Activated naive CD8-positive, alpha-beta T cell treated with anti-CD3 and anti-CD28 coated beads for 36 hours (primary cell): ENCODE measurements at regions not wholly inside any gene's neighbourhood (a gene's known extent, or its start where the extent isn't known, plus 50 kb on each side); places are given as distances from the start of the nearest gene placed in this dataset.

Source experiments
- DNase-seq: peaks from one replicate; pipeline ENCODE4 v3.0.0; 2021
- H3K27ac Mint-ChIP-seq: one replicate; pipeline ENCODE4 v1.8.0; 2022; ENCODE audit warnings: mild to moderate bottlenecking, moderate library complexity, mixed read lengths
- H3K27me3 Mint-ChIP-seq: one replicate; pipeline ENCODE4 v1.8.0; 2022; ENCODE audit warnings: mild to moderate bottlenecking, mixed read lengths
- H3K36me3 Mint-ChIP-seq: one replicate; pipeline ENCODE4 v1.8.0; 2021; ENCODE audit warnings: mild to moderate bottlenecking, mixed read lengths
- H3K4me1 Mint-ChIP-seq: one replicate; pipeline ENCODE4 v1.8.0; 2021; ENCODE audit warnings: mixed read lengths
- H3K4me3 Mint-ChIP-seq: one replicate; pipeline ENCODE4 v1.8.0; 2022; ENCODE audit warnings: mild to moderate bottlenecking, moderate library complexity, mixed read lengths
- H3K9me3 Mint-ChIP-seq: one replicate; pipeline ENCODE4 v1.8.0; 2022; ENCODE audit warnings: mixed read lengths

GRCh38 chr10:123320091-123320490 lies 165.9 kb downstream of the BUB3 start:
- Mint-ChIP-seq H3K9me3 (no peaks in the 10 kb centered on the region), H3K36me3 (no peaks in the 10 kb centered on the region), H3K4me1 (peaks cover 7% of the 10 kb centered on the region), H3K27me3 (no peaks in the 10 kb centered on the region), H3K27ac (no peak overlapping the region), H3K4me3 (no peak overlapping the region)
- DNase-seq = no peak

- DNase-seq = no peak
- Mint-ChIP-seq H3K9me3 (peaks cover 8% of the 10 kb centered on the region), H3K27me3 (no peaks in the 10 kb centered on the region), H3K4me3 (no peak overlapping the region), H3K36me3 (peaks cover 7% of the 10 kb centered on the region), H3K27ac (no peak overlapping the region), H3K4me1 (peaks cover 7% of the 10 kb centered on the region)
Measured at GRCh38 chr10:123323884-123324283, 169.7 kb downstream of the BUB3 start.

- Mint-ChIP-seq H3K4me3 (no peak overlapping the region), H3K4me1 (peaks cover 7% of the 10 kb centered on the region), H3K9me3 (peaks cover 8% of the 10 kb centered on the region), H3K27me3 (no peaks in the 10 kb centered on the region), H3K27ac (no peak overlapping the region), H3K36me3 (peaks cover 7% of the 10 kb centered on the region)
- DNase-seq = no peak
Measured at GRCh38 chr10:123325663-123326190, 171.5 kb downstream of the BUB3 start.

GRCh38 chr10:123326674-123327073 lies 172.5 kb downstream of the BUB3 start:
- peaks cover 7% of the 10 kb centered on the region for H3K4me1 Mint-ChIP-seq
- no peak overlapping the region for H3K4me3 Mint-ChIP-seq
- no peaks in the 10 kb centered on the region for H3K27me3 Mint-ChIP-seq
- no peak overlapping the region for H3K27ac Mint-ChIP-seq
- no peak for DNase-seq
- peaks cover 8% of the 10 kb centered on the region for H3K9me3 Mint-ChIP-seq
- H3K36me3 Mint-ChIP-seq = peaks cover 7% of the 10 kb centered on the region

- Mint-ChIP-seq H3K9me3 (peaks cover 8% of the 10 kb centered on the region), H3K27me3 (no peaks in the 10 kb centered on the region), H3K27ac (no peak overlapping the region), H3K4me3 (no peak overlapping the region), H3K36me3 (peaks cover 7% of the 10 kb centered on the region), H3K4me1 (peaks cover 7% of the 10 kb centered on the region)
- DNase-seq = no peak
Measured at GRCh38 chr10:123327450-123327849, 173.2 kb downstream of the BUB3 start.

GRCh38 chr10:123327896-123328295 lies 173.7 kb downstream of the BUB3 start:
- DNase-seq = no peak
- no peak overlapping the region for H3K27ac Mint-ChIP-seq
- H3K4me3 Mint-ChIP-seq = no peak overlapping the region
- H3K9me3 Mint-ChIP-seq = peaks cover 8% of the 10 kb centered on the region
- peaks cover 7% of the 10 kb centered on the region for H3K4me1 Mint-ChIP-seq
- H3K36me3 Mint-ChIP-seq = peaks cover 7% of the 10 kb centered on the region
- no peaks in the 10 kb centered on the region for H3K27me3 Mint-ChIP-seq

- Mint-ChIP-seq H3K9me3 (peaks cover 4% of the 10 kb centered on the region), H3K4me1 (no peaks in the 10 kb centered on the region), H3K27me3 (no peaks in the 10 kb centered on the region), H3K36me3 (peaks cover 3% of the 10 kb centered on the region), H3K4me3 (no peak overlapping the region), H3K27ac (no peak overlapping the region)
- no peak for DNase-seq
Measured at GRCh38 chr10:123331438-123331837, 177.2 kb downstream of the BUB3 start.

- Mint-ChIP-seq H3K27ac (no peak overlapping the region), H3K36me3 (no peaks in the 10 kb centered on the region), H3K4me3 (no peak overlapping the region), H3K9me3 (no peaks in the 10 kb centered on the region), H3K27me3 (peaks cover 3% of the 10 kb centered on the region), H3K4me1 (no peaks in the 10 kb centered on the region)
- DNase-seq = no peak
Measured at GRCh38 chr10:123346581-123346980, 192.4 kb downstream of the BUB3 start.

- DNase-seq = no peak
- no peaks in the 10 kb centered on the region for H3K4me1 Mint-ChIP-seq
- H3K27me3 Mint-ChIP-seq = peaks cover 3% of the 10 kb centered on the region
- no peak overlapping the region for H3K27ac Mint-ChIP-seq
- H3K4me3 Mint-ChIP-seq = no peak overlapping the region
- no peaks in the 10 kb centered on the region for H3K9me3 Mint-ChIP-seq
- H3K36me3 Mint-ChIP-seq = no peaks in the 10 kb centered on the region
Measured at GRCh38 chr10:123348691-123349572, 194.7 kb downstream of the BUB3 start.

GRCh38 chr10:123351715-123352114 lies 197.5 kb downstream of the BUB3 start:
- no peaks in the 10 kb centered on the region for H3K27me3 Mint-ChIP-seq
- no peaks in the 10 kb centered on the region for H3K36me3 Mint-ChIP-seq

GRCh38 chr10:123354521-123354920 lies 200.3 kb downstream of the BUB3 start:
- H3K4me3 Mint-ChIP-seq = no peak overlapping the region
- H3K9me3 Mint-ChIP-seq = no peaks in the 10 kb centered on the region
- no peaks in the 10 kb centered on the region for H3K27me3 Mint-ChIP-seq
- no peaks in the 10 kb centered on the region for H3K36me3 Mint-ChIP-seq
- no peaks in the 10 kb centered on the region for H3K4me1 Mint-ChIP-seq
- DNase-seq = no peak
- H3K27ac Mint-ChIP-seq = no peak overlapping the region

More at GRCh38 chr10:123351715-123352114, 197.5 kb downstream of the BUB3 start:
- Mint-ChIP-seq H3K27ac (no peak overlapping the region), H3K9me3 (no peaks in the 10 kb centered on the region), H3K4me3 (no peak overlapping the region), H3K4me1 (no peaks in the 10 kb centered on the region)
- DNase-seq = no peak

- Mint-ChIP-seq H3K9me3 (no peaks in the 10 kb centered on the region), H3K27ac (no peak overlapping the region), H3K36me3 (no peaks in the 10 kb centered on the region), H3K27me3 (no peaks in the 10 kb centered on the region), H3K4me1 (no peaks in the 10 kb centered on the region), H3K4me3 (no peak overlapping the region)
- no peak for DNase-seq
Measured at GRCh38 chr10:123355748-123356481, 201.7 kb downstream of the BUB3 start.

- H3K4me3 Mint-ChIP-seq = no peak overlapping the region
- H3K36me3 Mint-ChIP-seq = no peaks in the 10 kb centered on the region
- no peaks in the 10 kb centered on the region for H3K9me3 Mint-ChIP-seq
- no peak overlapping the region for H3K27ac Mint-ChIP-seq
- DNase-seq = no peak
- no peaks in the 10 kb centered on the region for H3K4me1 Mint-ChIP-seq
- H3K27me3 Mint-ChIP-seq = no peaks in the 10 kb centered on the region
Measured at GRCh38 chr10:123356799-123357198, 202.6 kb downstream of the BUB3 start.

- no peaks in the 10 kb centered on the region for H3K9me3 Mint-ChIP-seq
- H3K27me3 Mint-ChIP-seq = no peaks in the 10 kb centered on the region
- no peak overlapping the region for H3K4me3 Mint-ChIP-seq
- DNase-seq = no peak
- no peak overlapping the region for H3K27ac Mint-ChIP-seq
- no peaks in the 10 kb centered on the region for H3K4me1 Mint-ChIP-seq
- no peaks in the 10 kb centered on the region for H3K36me3 Mint-ChIP-seq
Measured at GRCh38 chr10:123357421-123357930, 203.3 kb downstream of the BUB3 start.

- no peaks in the 10 kb centered on the region for H3K36me3 Mint-ChIP-seq
- H3K27ac Mint-ChIP-seq = no peak overlapping the region
- DNase-seq = no peak
- H3K9me3 Mint-ChIP-seq = no peaks in the 10 kb centered on the region
- no peaks in the 10 kb centered on the region for H3K27me3 Mint-ChIP-seq
- H3K4me3 Mint-ChIP-seq = no peak overlapping the region
- no peaks in the 10 kb centered on the region for H3K4me1 Mint-ChIP-seq
Measured at GRCh38 chr10:123359539-123359938, 205.3 kb downstream of the BUB3 start.
